Right renal cortex interstitium (tissue), 3 donors: ENCODE measurements at regions not wholly inside any gene's neighbourhood (a gene's known extent, or its start where the extent isn't known, plus 50 kb on each side); places are given as distances from the start of the nearest gene placed in this dataset.

Experiments
- DNase-seq, 3 donors: peaks; one replicate each; pipeline ENCODE4 v3.0.0-alpha.2; 2013; ENCODE audit warnings: low read depth in 3 of 3, low spot score in 2 of 3

- no peak for DNase-seq
Measured at GRCh38 chr11:95450547-95451123, 219.6 kb upstream of the SESN3 start.

GRCh38 chr11:95445746-95446333 is 214.8 kb upstream of the SESN3 start:
- DNase-seq: no peak

GRCh38 chr11:95444309-95445241 is 213.6 kb upstream of the SESN3 start:
- no peak for DNase-seq

GRCh38 chr11:95443386-95443785 is 212.4 kb upstream of the SESN3 start:
- DNase-seq: no peak

GRCh38 chr11:95442531-95443050 is 211.6 kb upstream of the SESN3 start:
- DNase-seq: no peak

GRCh38 chr11:95435628-95436353 is 204.8 kb upstream of the SESN3 start:
- DNase-seq: peak in 1 of 3 donors; percentile 30

GRCh38 chr11:95435192-95435591 is 204.2 kb upstream of the SESN3 start:
- no peak for DNase-seq

GRCh38 chr11:95434489-95435057 is 203.6 kb upstream of the SESN3 start:
- no peak for DNase-seq

- no peak for DNase-seq
Measured at GRCh38 chr11:95434009-95434408, 203.0 kb upstream of the SESN3 start.

GRCh38 chr11:95432714-95433503 is 201.9 kb upstream of the SESN3 start:
- no peak for DNase-seq

- DNase-seq: no peak
Measured at GRCh38 chr11:95429376-95429907, 198.4 kb upstream of the SESN3 start.

GRCh38 chr11:95426823-95427462 is 195.9 kb upstream of the SESN3 start:
- DNase-seq: no peak

- no peak for DNase-seq
Measured at GRCh38 chr11:95419915-95420314, 188.9 kb upstream of the SESN3 start.

GRCh38 chr11:95418916-95419315 is 187.9 kb upstream of the SESN3 start:
- DNase-seq: no peak

- no peak for DNase-seq
Measured at GRCh38 chr11:95417832-95418231, 186.8 kb upstream of the SESN3 start.

- no peak for DNase-seq
Measured at GRCh38 chr11:95415837-95416304, 184.9 kb upstream of the SESN3 start.

- no peak for DNase-seq
Measured at GRCh38 chr11:95414217-95414616, 183.2 kb upstream of the SESN3 start.

- no peak for DNase-seq
Measured at GRCh38 chr11:95413761-95414160, 182.8 kb upstream of the SESN3 start.

- DNase-seq: no peak
Measured at GRCh38 chr11:95413021-95413420, 182.0 kb upstream of the SESN3 start.
